ENCODE measurements at regions not wholly inside any gene's neighbourhood (a gene's known extent, or its start where the extent isn't known, plus 50 kb on each side); places are given as distances from the start of the nearest gene placed in this dataset.

GRCh38 chr3:157840564-157840963 is 265.7 kb downstream of the SHOX2 start:
- Histone ChIP-seq H3K27ac (ENCODE audit: low read depth, low read length) (no peak overlapping the region), H3K9me2 (replicated peaks; ENCODE audit: control insufficient read depth, low read length) (no peaks in the 10 kb centered on the region), H3K79me2 (ENCODE audit: control insufficient read depth, low read length) (no peaks in the 10 kb centered on the region), H3K36me3 (ENCODE audit: control insufficient read depth, low read length) (no peaks in the 10 kb centered on the region), H3K4me2 (ENCODE audit: low read length) (no peak overlapping the region), H4K20me1 (ENCODE audit: control insufficient read depth, insufficient read depth, low read depth, low read length) (no peaks in the 10 kb centered on the region), H3K4me1 (ENCODE audit: control insufficient read depth, low read length) (no peaks in the 10 kb centered on the region), H3K9me3 (ENCODE audit: control insufficient read depth, insufficient read depth, low read length) (no peaks in the 10 kb centered on the region), H3F3A (ENCODE audit: control insufficient read depth, insufficient read depth) (no peaks in the 10 kb centered on the region), H3K27me3 (ENCODE audit: control insufficient read depth, low read length) (peaks cover 8% of the 10 kb centered on the region), H3K4me3 (ENCODE audit: low read length) (no peak overlapping the region)
- TF ChIP-seq, protein P1, sequence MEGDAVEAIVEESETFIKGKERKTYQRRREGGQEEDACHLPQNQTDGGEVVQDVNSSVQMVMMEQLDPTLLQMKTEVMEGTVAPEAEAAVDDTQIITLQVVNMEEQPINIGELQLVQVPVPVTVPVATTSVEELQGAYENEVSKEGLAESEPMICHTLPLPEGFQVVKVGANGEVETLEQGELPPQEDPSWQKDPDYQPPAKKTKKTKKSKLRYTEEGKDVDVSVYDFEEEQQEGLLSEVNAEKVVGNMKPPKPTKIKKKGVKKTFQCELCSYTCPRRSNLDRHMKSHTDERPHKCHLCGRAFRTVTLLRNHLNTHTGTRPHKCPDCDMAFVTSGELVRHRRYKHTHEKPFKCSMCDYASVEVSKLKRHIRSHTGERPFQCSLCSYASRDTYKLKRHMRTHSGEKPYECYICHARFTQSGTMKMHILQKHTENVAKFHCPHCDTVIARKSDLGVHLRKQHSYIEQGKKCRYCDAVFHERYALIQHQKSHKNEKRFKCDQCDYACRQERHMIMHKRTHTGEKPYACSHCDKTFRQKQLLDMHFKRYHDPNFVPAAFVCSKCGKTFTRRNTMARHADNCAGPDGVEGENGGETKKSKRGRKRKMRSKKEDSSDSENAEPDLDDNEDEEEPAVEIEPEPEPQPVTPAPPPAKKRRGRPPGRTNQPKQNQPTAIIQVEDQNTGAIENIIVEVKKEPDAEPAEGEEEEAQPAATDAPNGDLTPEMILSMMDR (IDR thresholded peaks at IDR 0.05; ENCODE audit: low read depth, low read length, poor library complexity, severe bottlenecking), result no peak
- no peak for TF ChIP-seq EZH2phosphoT487 (IDR thresholded peaks at IDR 0.05; ENCODE audit: borderline replicate concordance, low read length)

DNA sequence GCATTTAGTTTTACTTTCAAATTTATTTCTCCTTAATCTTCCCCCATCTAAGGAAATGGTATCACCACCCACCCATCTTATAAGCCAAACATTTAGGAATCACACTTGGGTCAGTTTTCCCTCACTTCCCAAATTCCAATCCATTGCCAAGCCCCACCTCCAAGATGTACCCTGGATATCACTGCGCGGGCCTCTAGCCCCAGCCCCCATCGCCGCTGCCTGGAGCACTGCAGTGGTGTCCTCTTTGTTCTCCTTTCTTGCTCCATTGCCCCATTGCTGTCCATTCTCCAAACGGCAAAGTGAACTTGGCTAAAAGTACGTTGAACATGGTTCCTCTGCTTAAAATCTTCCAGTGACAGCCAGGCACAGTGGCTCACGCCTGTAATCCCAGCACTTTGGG is 267.8 kb downstream of the SHOX2 start:
- Histone ChIP-seq H3K36me3 (ENCODE audit: control insufficient read depth, low read length) (no peaks in the 10 kb centered on the region), H3K79me2 (ENCODE audit: control insufficient read depth, low read length) (no peaks in the 10 kb centered on the region), H3K27me3 (ENCODE audit: control insufficient read depth, low read length) (peaks cover 3% of the 10 kb centered on the region; the same call in 1 of the 2 replicates), H3F3A (ENCODE audit: control insufficient read depth, insufficient read depth) (no peaks in the 10 kb centered on the region), H3K9me2 (replicated peaks; ENCODE audit: control insufficient read depth, low read length) (no peaks in the 10 kb centered on the region), H4K20me1 (ENCODE audit: control insufficient read depth, insufficient read depth, low read depth, low read length) (no peaks in the 10 kb centered on the region), H3K9me3 (ENCODE audit: control insufficient read depth, insufficient read depth, low read length) (no peaks in the 10 kb centered on the region), H3K27ac (ENCODE audit: low read depth, low read length) (no peak overlapping the region), H3K4me3 (ENCODE audit: low read length) (no peak overlapping the region), H3K4me2 (ENCODE audit: low read length) (no peak overlapping the region), H3K4me1 (ENCODE audit: control insufficient read depth, low read length) (no peaks in the 10 kb centered on the region)
- TF ChIP-seq, protein P1 (IDR thresholded peaks at IDR 0.05; ENCODE audit: low read depth, low read length, poor library complexity, severe bottlenecking), result no peak
- TF ChIP-seq EZH2phosphoT487 (IDR thresholded peaks at IDR 0.05; ENCODE audit: borderline replicate concordance, low read length), result no peak

- H3K36me3 ChIP-seq (ENCODE audit: control insufficient read depth, low read length), result no peaks in the 10 kb centered on the region
- H3K4me1 ChIP-seq (ENCODE audit: control insufficient read depth, low read length), result no peaks in the 10 kb centered on the region
- TF ChIP-seq, protein P1 (IDR thresholded peaks at IDR 0.05; ENCODE audit: low read depth, low read length, poor library complexity, severe bottlenecking), result no peak
- no peak for TF ChIP-seq EZH2phosphoT487 (IDR thresholded peaks at IDR 0.05; ENCODE audit: borderline replicate concordance, low read length)
- no peaks in the 10 kb centered on the region for H3K9me3 ChIP-seq (ENCODE audit: control insufficient read depth, insufficient read depth, low read length)
- H3K4me2 ChIP-seq (ENCODE audit: low read length), result no peak overlapping the region
- no peak overlapping the region for H3K27ac ChIP-seq (ENCODE audit: low read depth, low read length)
- H3K79me2 ChIP-seq (ENCODE audit: control insufficient read depth, low read length), result no peaks in the 10 kb centered on the region
- H3K4me3 ChIP-seq (ENCODE audit: low read length), result no peak overlapping the region
- H3K27me3 ChIP-seq (ENCODE audit: control insufficient read depth, low read length), result peaks cover 3% of the 10 kb centered on the region; the same call in 1 of the 2 replicates
- H3F3A ChIP-seq (ENCODE audit: control insufficient read depth, insufficient read depth), result no peaks in the 10 kb centered on the region
- H4K20me1 ChIP-seq (ENCODE audit: control insufficient read depth, insufficient read depth, low read depth, low read length), result no peaks in the 10 kb centered on the region
- H3K9me2 ChIP-seq (replicated peaks; ENCODE audit: control insufficient read depth, low read length), result no peaks in the 10 kb centered on the region
Measured at GRCh38 chr3:157837336-157837735, 268.9 kb downstream of the SHOX2 start.
